NCI-H69 (cell line): ENCODE measurements at regions not wholly inside any gene's neighbourhood (a gene's known extent, or its start where the extent isn't known, plus 50 kb on each side); places are given as distances from the start of the nearest gene placed in this dataset.
"Not testable (repeated sequence)": the region's sequence is repeated elsewhere in the genome, so short reads cannot be mapped to it uniquely, and the experiment has no call there.

Experiments used
- DNase-seq: peaks from one replicate; lab custom pipeline; 2025; lab: John Stamatoyannopoulos, UW

- no peak for DNase-seq
Measured at GRCh38 chr9:81076131-81076530, 613.2 kb downstream of the TLE1 start.

GRCh38 chr9:81074221-81074620, 615.1 kb downstream of the TLE1 start:
- no peak for DNase-seq

- no peak for DNase-seq
Measured at GRCh38 chr9:81073821-81074220, 615.5 kb downstream of the TLE1 start.

GRCh38 chr9:81072758-81073157, 616.6 kb downstream of the TLE1 start:
- DNase-seq = no peak

GRCh38 chr9:81071108-81071507, 618.2 kb downstream of the TLE1 start:
- no peak for DNase-seq

- no peak for DNase-seq
Measured at GRCh38 chr9:81070689-81071088, 618.7 kb downstream of the TLE1 start.

GRCh38 chr9:81069923-81070322, 619.4 kb downstream of the TLE1 start:
- no peak for DNase-seq

GRCh38 chr9:81069038-81069795, 620.1 kb downstream of the TLE1 start:
- DNase-seq = no peak

GRCh38 chr9:81062995-81063394, 626.4 kb downstream of the TLE1 start:
- not testable (repeated sequence) for DNase-seq

- DNase-seq = no peak
Measured at GRCh38 chr9:81058782-81059181, 630.6 kb downstream of the TLE1 start.

- no peak for DNase-seq
Measured at GRCh38 chr9:81053298-81054025, 635.9 kb downstream of the TLE1 start.

GRCh38 chr9:81052846-81053245, 636.5 kb downstream of the TLE1 start:
- DNase-seq = no peak

- DNase-seq = no peak
Measured at GRCh38 chr9:81047280-81047679, 642.1 kb downstream of the TLE1 start.

- no peak for DNase-seq
Measured at GRCh38 chr9:81045658-81046057, 643.7 kb downstream of the TLE1 start.

- no peak for DNase-seq
Measured at GRCh38 chr9:81037889-81038288, 651.5 kb downstream of the TLE1 start.

GRCh38 chr9:81035601-81036000, 653.7 kb downstream of the TLE1 start:
- no peak for DNase-seq

- no peak for DNase-seq
Measured at GRCh38 chr9:81035171-81035570, 654.2 kb downstream of the TLE1 start.

GRCh38 chr9:81032831-81033230, 656.5 kb downstream of the TLE1 start:
- DNase-seq = no peak

- DNase-seq = no peak
Measured at GRCh38 chr9:81032030-81032572, 657.2 kb downstream of the TLE1 start.

- DNase-seq = no peak
Measured at GRCh38 chr9:81031422-81032029, 657.8 kb downstream of the TLE1 start.

- no peak for DNase-seq
Measured at GRCh38 chr9:81030027-81030426, 659.3 kb downstream of the TLE1 start.

- DNase-seq = no peak
Measured at GRCh38 chr9:81028504-81028903, 660.8 kb downstream of the TLE1 start.

- DNase-seq = no peak
Measured at GRCh38 chr9:81022177-81022576, 667.2 kb downstream of the TLE1 start.
